GM23338 (cell line): ENCODE measurements at regions not wholly inside any gene's neighbourhood (a gene's known extent, or its start where the extent isn't known, plus 50 kb on each side); places are given as distances from the start of the nearest gene placed in this dataset.

Source experiments
- ATAC-seq: fragments of 200-7000 bp; cut with Tn5 transposase; 3 replicates; pipeline ENCODE4 v1.9.1; 2020
- DNase-seq: peaks from one replicate; pipeline ENCODE4 v3.0.0-alpha.2; 2015; ENCODE audit warnings: low spot score
- H2AFZ ChIP-seq: fragments of 200-600 bp; sonication (generic); 2 replicates; pipeline ENCODE4 v1.8.0; 2016; ENCODE audit warnings: antibody characterized with exemption, mild to moderate bottlenecking, moderate library complexity
- H3F3A ChIP-seq: fragments of 200-600 bp; sonication (generic); replicated peaks from 2 replicates; pipeline ENCODE4 v1.8.0; 2017; ENCODE audit warnings: antibody characterized with exemption, mixed run types, low read depth
- H3K27ac ChIP-seq: fragments of 200-600 bp; sonication (generic); 2 replicates; pipeline ENCODE4 v1.6.1; 2016; ENCODE audit warnings: low read depth
- H3K27me3 ChIP-seq: fragments of 200-600 bp; sonication (generic); 2 replicates; pipeline ENCODE4 v1.8.0; 2016; ENCODE audit warnings: mild to moderate bottlenecking, mixed run types, moderate library complexity; ENCODE audit not compliant: insufficient read depth
- H3K36me3 ChIP-seq: fragments of 200-600 bp; sonication (generic); 2 replicates; pipeline ENCODE4 v1.8.0; 2016; ENCODE audit warnings: mild to moderate bottlenecking; ENCODE audit not compliant: insufficient read depth
- H3K4me1 ChIP-seq: fragments of 200-600 bp; sonication (generic); 2 replicates; pipeline ENCODE4 v1.8.0; 2016; ENCODE audit warnings: mild to moderate bottlenecking, moderate library complexity; ENCODE audit not compliant: insufficient read depth
- H3K4me2 ChIP-seq: fragments of 200-600 bp; sonication (generic); 2 replicates; pipeline ENCODE4 v1.7.1; 2017; ENCODE audit warnings: mixed run types
- H3K4me3 ChIP-seq: fragments of 200-600 bp; sonication (generic); 2 replicates; pipeline ENCODE4 v1.6.1; 2016; ENCODE audit warnings: mixed run types
- H3K79me2 ChIP-seq: fragments of 200-600 bp; sonication (generic); replicated peaks from 2 replicates; pipeline ENCODE4 v1.8.0; 2017; ENCODE audit warnings: mild to moderate bottlenecking; ENCODE audit not compliant: insufficient read depth
- H3K9me2 ChIP-seq: fragments of 200-600 bp; sonication (generic); 2 replicates; pipeline ENCODE4 v1.8.0; 2017; ENCODE audit not compliant: insufficient read depth
- H4K20me1 ChIP-seq: fragments of 200-600 bp; sonication (generic); replicated peaks from 2 replicates; pipeline ENCODE4 v1.8.0; 2017; ENCODE audit warnings: mild to moderate bottlenecking; ENCODE audit not compliant: insufficient read depth
- H3K27ac Mint-ChIP-seq: 2 replicates; pipeline ENCODE4 v1.8.0; 2020; ENCODE audit warnings: inconsistent platforms, mild to moderate bottlenecking, moderate library complexity, mixed read lengths
- H3K27me3 Mint-ChIP-seq: 3 replicates; pipeline ENCODE4 v1.8.0; 2022; ENCODE audit warnings: low read depth, mild to moderate bottlenecking, moderate library complexity, mixed read lengths, inconsistent platforms; ENCODE audit not compliant: insufficient read depth, poor library complexity
- H3K36me3 Mint-ChIP-seq: 3 replicates; pipeline ENCODE4 v1.8.0; 2021; ENCODE audit warnings: low read depth, mild to moderate bottlenecking, inconsistent platforms, moderate library complexity, mixed read lengths
- H3K4me1 Mint-ChIP-seq: 3 replicates; pipeline ENCODE4 v1.8.0; 2020; ENCODE audit warnings: mild to moderate bottlenecking, inconsistent platforms, mixed read lengths
- H3K4me3 Mint-ChIP-seq: 3 replicates; pipeline ENCODE4 v1.8.0; 2021; ENCODE audit warnings: moderate library complexity, mild to moderate bottlenecking, inconsistent platforms, mixed read lengths
- H3K9me3 Mint-ChIP-seq: 3 replicates; pipeline ENCODE4 v1.8.0; 2020; ENCODE audit warnings: moderate library complexity, mild to moderate bottlenecking, inconsistent platforms, mixed read lengths
- CTCF ChIP-seq, 2 experiments: fragments of 200-600 bp in 1 of 2; sonication (generic) in 1 of 2; conservative IDR thresholded peaks; 2 replicates each; pipeline versions ENCODE4 v1.5.1 to v1.6.1; 2016 to 2017; ENCODE audit warnings: antibody characterized with exemption in 2 of 2, low read depth in 2 of 2, mild to moderate bottlenecking in 2 of 2, moderate library complexity in 1 of 2
- ETS1 ChIP-seq: IDR thresholded peaks from 2 replicates; pipeline ENCODE4 v1.6.1; 2016; ENCODE audit warnings: antibody characterized with exemption
- EZH2phosphoT487 ChIP-seq: fragments of 200-600 bp; sonication (generic); IDR thresholded peaks from one replicate; pipeline ENCODE4 v1.8.1; 2018; ENCODE audit warnings: antibody characterized with exemption; ENCODE audit not compliant: unreplicated experiment
- JUNB ChIP-seq: IDR thresholded peaks from one replicate; pipeline ENCODE4 v1.6.1; 2016; ENCODE audit warnings: antibody characterized with exemption; ENCODE audit not compliant: unreplicated experiment
- NANOG ChIP-seq: IDR thresholded peaks from 2 replicates; pipeline ENCODE4 v1.6.1; 2016; ENCODE audit warnings: antibody characterized with exemption, borderline replicate concordance
- REST ChIP-seq: IDR thresholded peaks from one replicate; pipeline ENCODE4 v1.6.1; 2018; ENCODE audit warnings: antibody characterized with exemption; ENCODE audit not compliant: unreplicated experiment
- STAT1 ChIP-seq: IDR thresholded peaks from one replicate; pipeline ENCODE4 v1.6.1; 2016; ENCODE audit warnings: antibody characterized with exemption; ENCODE audit not compliant: unreplicated experiment
- ZNF114 ChIP-seq: fragments of 250-450 bp; sonication (Bioruptor Pico); IDR thresholded peaks from 2 replicates; pipeline ENCODE4 v1.5.0; 2020; ENCODE audit warnings: mild to moderate bottlenecking, moderate library complexity
- ZNF331 ChIP-seq: fragments of 250-450 bp; sonication (Bioruptor Pico); IDR thresholded peaks from 2 replicates; pipeline ENCODE4 v1.5.0; 2020; ENCODE audit warnings: low read depth, mild to moderate bottlenecking, moderate library complexity

GRCh38 chr6:100261486-100261885 lies 203.2 kb downstream of the SIM1 start:
- H3K27ac Mint-ChIP-seq, result no peak overlapping the region
- no peak overlapping the region for H2AFZ ChIP-seq

GRCh38 chr6:100260584-100260983 lies 204.1 kb downstream of the SIM1 start:
- H3K4me3 ChIP-seq, result no peak overlapping the region
- H3K4me1 ChIP-seq, result peaks cover 8% of the 10 kb centered on the region; the same call in 1 of the 2 replicates
- no peak overlapping the region for H3K4me2 ChIP-seq
- H3K9me2 ChIP-seq, result no peaks in the 10 kb centered on the region
- no peaks in the 10 kb centered on the region for H3K36me3 ChIP-seq
- no peaks in the 10 kb centered on the region for H3F3A ChIP-seq
- H4K20me1 ChIP-seq, result no peaks in the 10 kb centered on the region
- Mint-ChIP-seq H3K4me3 (no peak overlapping the region), H3K9me3 (no peaks in the 10 kb centered on the region), H3K36me3 (no peaks in the 10 kb centered on the region), H3K4me1 (peaks cover 11% of the 10 kb centered on the region), H3K27ac (no peak overlapping the region), H3K27me3 (no peaks in the 10 kb centered on the region)
- no peak overlapping the region for H3K27ac ChIP-seq
- H3K79me2 ChIP-seq, result no peaks in the 10 kb centered on the region
- H2AFZ ChIP-seq, result no peak overlapping the region
- no peak for ATAC-seq
- H3K27me3 ChIP-seq, result no peaks in the 10 kb centered on the region
- no peak for DNase-seq
- TF ChIP-seq EZH2phosphoT487, result no peak
- TF ChIP-seq JUNB, result no peak
- no peak for TF ChIP-seq STAT1
- TF ChIP-seq ZNF331, result no peak
- no peak for TF ChIP-seq CTCF (conservative IDR thresholded peaks at IDR 0.05; ENCODE audit: low read depth in 2 of 2)
- TF ChIP-seq REST, result no peak
- no peak for TF ChIP-seq ETS1
- no peak for TF ChIP-seq ZNF114

More at GRCh38 chr6:100261486-100261885, 203.2 kb downstream of the SIM1 start:
- no peak overlapping the region for H3K4me3 ChIP-seq
- TF ChIP-seq JUNB, result no peak
- TF ChIP-seq ETS1, result no peak
- no peak for TF ChIP-seq ZNF114
- no peak for TF ChIP-seq NANOG
- no peak for TF ChIP-seq STAT1
- no peak for TF ChIP-seq EZH2phosphoT487
- no peaks in the 10 kb centered on the region for H3K36me3 ChIP-seq
- no peaks in the 10 kb centered on the region for H3K27me3 ChIP-seq
- peaks cover 13% of the 10 kb centered on the region; the same call in 1 of the 2 replicates for H3K4me1 ChIP-seq
- DNase-seq (no peak), ATAC-seq (no peak)
- H3K27me3 Mint-ChIP-seq, result no peaks in the 10 kb centered on the region
- H4K20me1 ChIP-seq, result no peaks in the 10 kb centered on the region
- no peaks in the 10 kb centered on the region for H3K79me2 ChIP-seq
- no peaks in the 10 kb centered on the region for H3K36me3 Mint-ChIP-seq
- no peak overlapping the region for H3K4me2 ChIP-seq
- no peaks in the 10 kb centered on the region for H3F3A ChIP-seq
- no peak overlapping the region for H3K27ac ChIP-seq
- H3K9me2 ChIP-seq, result no peaks in the 10 kb centered on the region
- no peak overlapping the region for H3K4me3 Mint-ChIP-seq
- H3K4me1 Mint-ChIP-seq, result peaks cover 10% of the 10 kb centered on the region
- H3K9me3 Mint-ChIP-seq, result no peaks in the 10 kb centered on the region
